GM19467 (cell line): ENCODE measurements at regions not wholly inside any gene's neighbourhood (a gene's known extent, or its start where the extent isn't known, plus 50 kb on each side); places are given as distances from the start of the nearest gene placed in this dataset.

ENCODE experiments used
- ATAC-seq: cut with Tn5 transposase; IDR thresholded peaks from one replicate; pipeline ENCODE4 v1.9.1; 2021; ENCODE audit warnings: mild to moderate bottlenecking, moderate library complexity; ENCODE audit not compliant: unreplicated experiment

- ATAC-seq = no peak
Observed at GRCh38 chr2:13006426-13006825, 289.7 kb downstream of the TRIB2 start.

- peak; percentile 86 for ATAC-seq
Observed at GRCh38 chr2:13006829-13007717, 290.3 kb downstream of the TRIB2 start.

GRCh38 chr2:13009027-13009642 lies 292.4 kb downstream of the TRIB2 start:
- no peak for ATAC-seq

- no peak for ATAC-seq
Observed at GRCh38 chr2:13010283-13010682, 293.5 kb downstream of the TRIB2 start.

GRCh38 chr2:13014783-13015182 lies 298.0 kb downstream of the TRIB2 start:
- no peak for ATAC-seq

- no peak for ATAC-seq
Observed at GRCh38 chr2:13015532-13016320, 299.0 kb downstream of the TRIB2 start.

GRCh38 chr2:13018490-13018889 lies 301.8 kb downstream of the TRIB2 start:
- no peak for ATAC-seq

- ATAC-seq = no peak
Observed at GRCh38 chr2:13019781-13020180, 303.0 kb downstream of the TRIB2 start.

- ATAC-seq = no peak
Observed at GRCh38 chr2:13020469-13020868, 303.7 kb downstream of the TRIB2 start.

GRCh38 chr2:13021470-13021957 lies 304.8 kb downstream of the TRIB2 start:
- no peak for ATAC-seq

- ATAC-seq = no peak
Observed at GRCh38 chr2:13030606-13031005, 313.9 kb downstream of the TRIB2 start.

GRCh38 chr2:13034861-13035260 lies 318.1 kb downstream of the TRIB2 start:
- no peak for ATAC-seq

GRCh38 chr2:13035866-13036265 lies 319.1 kb downstream of the TRIB2 start:
- ATAC-seq = no peak

- no peak for ATAC-seq
Observed at GRCh38 chr2:13040043-13040442, 323.3 kb downstream of the TRIB2 start.

- ATAC-seq = no peak
Observed at GRCh38 chr2:13046557-13047165, 329.9 kb downstream of the TRIB2 start.

GRCh38 chr2:13050764-13051163 lies 334.0 kb downstream of the TRIB2 start:
- ATAC-seq = no peak

- ATAC-seq = no peak
Observed at GRCh38 chr2:13052547-13052946, 335.8 kb downstream of the TRIB2 start.

- ATAC-seq = no peak
Observed at GRCh38 chr2:13056259-13056843, 339.6 kb downstream of the TRIB2 start.

GRCh38 chr2:13057671-13058070 lies 340.9 kb downstream of the TRIB2 start:
- ATAC-seq = no peak

GRCh38 chr2:13066676-13067075 lies 349.9 kb downstream of the TRIB2 start:
- no peak for ATAC-seq

GRCh38 chr2:13067508-13067907 lies 350.8 kb downstream of the TRIB2 start:
- no peak for ATAC-seq
